ENCODE measurements at regions not wholly inside any gene's neighbourhood (a gene's known extent, or its start where the extent isn't known, plus 50 kb on each side); places are given as distances from the start of the nearest gene placed in this dataset.

DNA sequence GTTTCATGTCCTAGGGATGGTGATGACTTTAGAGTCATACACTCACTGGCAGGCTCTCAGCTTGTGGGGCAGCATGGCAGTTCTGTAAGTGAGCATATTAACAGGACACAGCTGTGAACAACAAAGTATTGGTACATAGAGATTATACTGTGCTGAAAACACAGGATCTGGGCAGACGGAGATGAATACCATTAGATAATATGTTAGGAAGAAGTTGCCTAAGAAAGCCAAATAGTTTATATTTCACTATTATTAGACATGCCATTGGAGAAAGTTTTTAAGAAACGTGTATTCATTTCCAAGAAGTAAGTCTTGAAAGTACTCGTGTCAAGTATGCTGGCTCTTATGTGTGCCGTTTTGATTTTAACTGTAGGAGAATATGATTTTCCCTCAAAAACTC lies 274.5 kb downstream of the INHBA start:
- BruUV-seq (replicated peaks): no TSS peak
- Histone ChIP-seq H3K27ac (ENCODE audit: control insufficient read depth, insufficient read depth) (no peak overlapping the region), H3K4me3 (no peak overlapping the region), H3K36me3 (ENCODE audit: control insufficient read depth in 2 of 2, insufficient read depth in 2 of 2, low read length in 1 of 2) (no peaks in the 10 kb centered on the region), H2AFZ (ENCODE audit: control insufficient read depth, low read depth, low read length) (no peak overlapping the region), H3K9ac (ENCODE audit: control insufficient read depth, insufficient read depth, low read length) (no peak overlapping the region), H3K9me3 (replicated peaks; ENCODE audit: control insufficient read depth, insufficient read depth, low read length) (no peaks in the 10 kb centered on the region), H3K27me3 (replicated peaks in 1 of 2; ENCODE audit: control insufficient read depth in 2 of 2, insufficient read depth in 2 of 2, low read length in 1 of 2) (no peaks in the 10 kb centered on the region), H4K20me1 (ENCODE audit: control insufficient read depth, insufficient read depth) (no peaks in the 10 kb centered on the region), H3K79me2 (ENCODE audit: control insufficient read depth, insufficient read depth, low read length) (no peaks in the 10 kb centered on the region), H3K4me2 (ENCODE audit: control insufficient read depth, insufficient read depth) (no peak overlapping the region), H3K4me1 (ENCODE audit: control insufficient read depth, insufficient read depth, low read length) (no peaks in the 10 kb centered on the region)
- no peak for FAIRE-seq
- in situ Hi-C loops (cut with MboI) (no loop called here), intact Hi-C loops (cut with micrococcal nuclease; ENCODE audit: unreplicated experiment) (no loop called here)
- ChIA-PET POLR2A (no interaction called here), SMC1A (ENCODE audit: uncharacterized antibody, unreplicated experiment) (no interaction called here), RAD21 (ENCODE audit: unreplicated experiment) (interaction anchor here (1.3 kb wide), 1 partner anchor 10 kb away, joined by 3 read pairs; no protein-coding TSS in a partner anchor), CTCF (no interaction called here)
- ATAC-seq: no peak
- TF ChIP-seq TAF1 (IDR thresholded peaks at IDR 0.05; ENCODE audit: borderline replicate concordance, low read depth, low read length) (no peak), SUZ12 (IDR thresholded peaks at IDR 0.05; ENCODE audit: unreplicated experiment) (no peak), FOXK2 (IDR thresholded peaks at IDR 0.05) (no peak), MYB (IDR thresholded peaks at IDR 0.05; ENCODE audit: borderline replicate concordance, low read depth, low read length) (no peak), TCF7 (IDR thresholded peaks at IDR 0.05; ENCODE audit: borderline replicate concordance) (no peak), TBL1XR1 (IDR thresholded peaks at IDR 0.05; ENCODE audit: low read depth, low read length) (no peak), PAX5 (IDR thresholded peaks at IDR 0.05; ENCODE audit: borderline replicate concordance, low read depth, low read length) (no peak), CBX3 (IDR thresholded peaks at IDR 0.05; ENCODE audit: borderline replicate concordance, low read depth) (no peak), JUNB (IDR thresholded peaks at IDR 0.05) (no peak)
- TF ChIP-seq, protein P1, sequence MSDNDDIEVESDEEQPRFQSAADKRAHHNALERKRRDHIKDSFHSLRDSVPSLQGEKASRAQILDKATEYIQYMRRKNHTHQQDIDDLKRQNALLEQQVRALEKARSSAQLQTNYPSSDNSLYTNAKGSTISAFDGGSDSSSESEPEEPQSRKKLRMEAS (IDR thresholded peaks at IDR 0.05; ENCODE audit: low read depth, low read length): no peak
- TF ChIP-seq, protein P2, sequence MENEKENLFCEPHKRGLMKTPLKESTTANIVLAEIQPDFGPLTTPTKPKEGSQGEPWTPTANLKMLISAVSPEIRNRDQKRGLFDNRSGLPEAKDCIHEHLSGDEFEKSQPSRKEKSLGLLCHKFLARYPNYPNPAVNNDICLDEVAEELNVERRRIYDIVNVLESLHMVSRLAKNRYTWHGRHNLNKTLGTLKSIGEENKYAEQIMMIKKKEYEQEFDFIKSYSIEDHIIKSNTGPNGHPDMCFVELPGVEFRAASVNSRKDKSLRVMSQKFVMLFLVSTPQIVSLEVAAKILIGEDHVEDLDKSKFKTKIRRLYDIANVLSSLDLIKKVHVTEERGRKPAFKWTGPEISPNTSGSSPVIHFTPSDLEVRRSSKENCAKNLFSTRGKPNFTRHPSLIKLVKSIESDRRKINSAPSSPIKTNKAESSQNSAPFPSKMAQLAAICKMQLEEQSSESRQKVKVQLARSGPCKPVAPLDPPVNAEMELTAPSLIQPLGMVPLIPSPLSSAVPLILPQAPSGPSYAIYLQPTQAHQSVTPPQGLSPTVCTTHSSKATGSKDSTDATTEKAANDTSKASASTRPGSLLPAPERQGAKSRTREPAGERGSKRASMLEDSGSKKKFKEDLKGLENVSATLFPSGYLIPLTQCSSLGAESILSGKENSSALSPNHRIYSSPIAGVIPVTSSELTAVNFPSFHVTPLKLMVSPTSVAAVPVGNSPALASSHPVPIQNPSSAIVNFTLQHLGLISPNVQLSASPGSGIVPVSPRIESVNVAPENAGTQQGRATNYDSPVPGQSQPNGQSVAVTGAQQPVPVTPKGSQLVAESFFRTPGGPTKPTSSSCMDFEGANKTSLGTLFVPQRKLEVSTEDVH (IDR thresholded peaks at IDR 0.05; ENCODE audit: low read depth, partially characterized antibody): no peak
- TF ChIP-seq, protein P3, sequence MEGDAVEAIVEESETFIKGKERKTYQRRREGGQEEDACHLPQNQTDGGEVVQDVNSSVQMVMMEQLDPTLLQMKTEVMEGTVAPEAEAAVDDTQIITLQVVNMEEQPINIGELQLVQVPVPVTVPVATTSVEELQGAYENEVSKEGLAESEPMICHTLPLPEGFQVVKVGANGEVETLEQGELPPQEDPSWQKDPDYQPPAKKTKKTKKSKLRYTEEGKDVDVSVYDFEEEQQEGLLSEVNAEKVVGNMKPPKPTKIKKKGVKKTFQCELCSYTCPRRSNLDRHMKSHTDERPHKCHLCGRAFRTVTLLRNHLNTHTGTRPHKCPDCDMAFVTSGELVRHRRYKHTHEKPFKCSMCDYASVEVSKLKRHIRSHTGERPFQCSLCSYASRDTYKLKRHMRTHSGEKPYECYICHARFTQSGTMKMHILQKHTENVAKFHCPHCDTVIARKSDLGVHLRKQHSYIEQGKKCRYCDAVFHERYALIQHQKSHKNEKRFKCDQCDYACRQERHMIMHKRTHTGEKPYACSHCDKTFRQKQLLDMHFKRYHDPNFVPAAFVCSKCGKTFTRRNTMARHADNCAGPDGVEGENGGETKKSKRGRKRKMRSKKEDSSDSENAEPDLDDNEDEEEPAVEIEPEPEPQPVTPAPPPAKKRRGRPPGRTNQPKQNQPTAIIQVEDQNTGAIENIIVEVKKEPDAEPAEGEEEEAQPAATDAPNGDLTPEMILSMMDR (IDR thresholded peaks at IDR 0.05 in 2 of 3, conservative IDR thresholded peaks at IDR 0.05 in 1 of 3; ENCODE audit: control insufficient read depth in 2 of 3, extremely low read depth in 1 of 3, insufficient read depth in 1 of 3, low read depth in 3 of 3, low read length in 3 of 3): no peak
- TF ChIP-seq, protein P4, sequence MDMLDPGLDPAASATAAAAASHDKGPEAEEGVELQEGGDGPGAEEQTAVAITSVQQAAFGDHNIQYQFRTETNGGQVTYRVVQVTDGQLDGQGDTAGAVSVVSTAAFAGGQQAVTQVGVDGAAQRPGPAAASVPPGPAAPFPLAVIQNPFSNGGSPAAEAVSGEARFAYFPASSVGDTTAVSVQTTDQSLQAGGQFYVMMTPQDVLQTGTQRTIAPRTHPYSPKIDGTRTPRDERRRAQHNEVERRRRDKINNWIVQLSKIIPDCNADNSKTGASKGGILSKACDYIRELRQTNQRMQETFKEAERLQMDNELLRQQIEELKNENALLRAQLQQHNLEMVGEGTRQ (IDR thresholded peaks at IDR 0.05; ENCODE audit: borderline replicate concordance, low read depth, low read length): no peak
- TF ChIP-seq, protein P5, sequence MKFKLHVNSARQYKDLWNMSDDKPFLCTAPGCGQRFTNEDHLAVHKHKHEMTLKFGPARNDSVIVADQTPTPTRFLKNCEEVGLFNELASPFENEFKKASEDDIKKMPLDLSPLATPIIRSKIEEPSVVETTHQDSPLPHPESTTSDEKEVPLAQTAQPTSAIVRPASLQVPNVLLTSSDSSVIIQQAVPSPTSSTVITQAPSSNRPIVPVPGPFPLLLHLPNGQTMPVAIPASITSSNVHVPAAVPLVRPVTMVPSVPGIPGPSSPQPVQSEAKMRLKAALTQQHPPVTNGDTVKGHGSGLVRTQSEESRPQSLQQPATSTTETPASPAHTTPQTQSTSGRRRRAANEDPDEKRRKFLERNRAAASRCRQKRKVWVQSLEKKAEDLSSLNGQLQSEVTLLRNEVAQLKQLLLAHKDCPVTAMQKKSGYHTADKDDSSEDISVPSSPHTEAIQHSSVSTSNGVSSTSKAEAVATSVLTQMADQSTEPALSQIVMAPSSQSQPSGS (IDR thresholded peaks at IDR 0.05; ENCODE audit: low read length): no peak
- DNase-seq (ENCODE audit: low read depth, low spot score): no peak
- WGBS (ENCODE audit: insufficient coverage, insufficient replicate concordance, low lambda C conversion rate, missing lambda C conversion rate): 25% methylated on average over 4 of the region's 4 CpGs

Measured in GM12878 (cell line).